NCI-H510A (cell line): ENCODE measurements at regions not wholly inside any gene's neighbourhood (a gene's known extent, or its start where the extent isn't known, plus 50 kb on each side); places are given as distances from the start of the nearest gene placed in this dataset.

ENCODE experiments used
- DNase-seq: peaks from one replicate; lab custom pipeline; 2025; lab: John Stamatoyannopoulos, UW

GRCh38 chr13:31081316-31081715 lies 80.4 kb downstream of the HSPH1 start:
- no peak for DNase-seq

GRCh38 chr13:31074756-31075155 lies 86.9 kb downstream of the HSPH1 start:
- no peak for DNase-seq

GRCh38 chr13:31073859-31074718 lies 87.6 kb downstream of the HSPH1 start:
- no peak for DNase-seq

GRCh38 chr13:31072041-31072440 lies 89.7 kb downstream of the HSPH1 start:
- DNase-seq = no peak

GRCh38 chr13:31069808-31070534 lies 91.7 kb downstream of the HSPH1 start:
- DNase-seq = no peak

GRCh38 chr13:31068119-31068423 lies 93.6 kb downstream of the HSPH1 start:
- no peak for DNase-seq

- DNase-seq = no peak
Measured at GRCh38 chr13:31067416-31068118, 94.1 kb downstream of the HSPH1 start.

- no peak for DNase-seq
Measured at GRCh38 chr13:31064636-31065035, 97.1 kb downstream of the HSPH1 start.

GRCh38 chr13:31063772-31064171 lies 97.9 kb downstream of the HSPH1 start:
- DNase-seq = no peak

GRCh38 chr13:31060655-31061054 lies 101.0 kb downstream of the HSPH1 start:
- DNase-seq = no peak

- DNase-seq = no peak
Measured at GRCh38 chr13:31060220-31060619, 101.5 kb downstream of the HSPH1 start.

GRCh38 chr13:31057403-31058033 lies 104.2 kb downstream of the HSPH1 start:
- DNase-seq = no peak

- no peak for DNase-seq
Measured at GRCh38 chr13:31056644-31057271, 104.9 kb downstream of the HSPH1 start.

- DNase-seq = no peak
Measured at GRCh38 chr13:31055589-31055988, 106.1 kb downstream of the HSPH1 start.

GRCh38 chr13:31054632-31055031 lies 107.1 kb downstream of the HSPH1 start:
- no peak for DNase-seq

GRCh38 chr13:31053896-31054295 lies 107.8 kb downstream of the HSPH1 start:
- DNase-seq = no peak

GRCh38 chr13:31053091-31053490 lies 108.6 kb downstream of the HSPH1 start:
- no peak for DNase-seq

- DNase-seq = no peak
Measured at GRCh38 chr13:31052478-31052877, 109.2 kb downstream of the HSPH1 start.

- no peak for DNase-seq
Measured at GRCh38 chr13:31051999-31052398, 109.7 kb downstream of the HSPH1 start.

GRCh38 chr13:31050486-31051400 lies 111.0 kb downstream of the HSPH1 start:
- DNase-seq = no peak

GRCh38 chr13:31049833-31050232 lies 111.9 kb downstream of the HSPH1 start:
- DNase-seq = no peak
